Endodermal cell (in vitro differentiated cells): ENCODE measurements at regions not wholly inside any gene's neighbourhood (a gene's known extent, or its start where the extent isn't known, plus 50 kb on each side); places are given as distances from the start of the nearest gene placed in this dataset.

Source experiments
- DNase-seq: peaks from one replicate; pipeline ENCODE4 v3.0.0-alpha.2; 2017
- H3K27ac ChIP-seq: 2 replicates; pipeline ENCODE4 v1.5.1; 2013; ENCODE audit warnings: mild to moderate bottlenecking, low read depth, low read length, moderate library complexity
- H3K27me3 ChIP-seq: 2 replicates; pipeline ENCODE4 v1.6.1; 2013; ENCODE audit warnings: mild to moderate bottlenecking, low read length, moderate library complexity; ENCODE audit not compliant: insufficient read depth, control insufficient read depth, poor library complexity, severe bottlenecking
- H3K36me3 ChIP-seq: 2 replicates; pipeline ENCODE4 v1.7.0; 2013; ENCODE audit warnings: mild to moderate bottlenecking, low read length, moderate library complexity; ENCODE audit not compliant: control insufficient read depth, insufficient read depth
- H3K4me1 ChIP-seq: one replicate; pipeline ENCODE4 v1.7.0; 2013; ENCODE audit warnings: low read length; ENCODE audit not compliant: control insufficient read depth, insufficient read depth
- H3K4me3 ChIP-seq: 2 replicates; pipeline ENCODE4 v1.5.1; 2013; ENCODE audit warnings: mild to moderate bottlenecking, low read length, moderate library complexity
- H3K9ac ChIP-seq: 2 replicates; pipeline ENCODE4 v1.6.1; 2013; ENCODE audit warnings: mild to moderate bottlenecking, low read length, moderate library complexity; ENCODE audit not compliant: poor library complexity, severe bottlenecking; ENCODE audit errors: extremely low read depth
- H3K9me3 ChIP-seq: 2 replicates; pipeline ENCODE4 v1.6.1; 2013; ENCODE audit warnings: mild to moderate bottlenecking, low read length, moderate library complexity; ENCODE audit not compliant: control insufficient read depth
- H3K27ac Mint-ChIP-seq: 2 replicates; pipeline ENCODE4 v1.8.0; 2020; ENCODE audit warnings: mixed read lengths
- H3K27me3 Mint-ChIP-seq: 2 replicates; pipeline ENCODE4 v1.8.0; 2021; ENCODE audit warnings: mild to moderate bottlenecking, mixed read lengths; ENCODE audit not compliant: insufficient read depth
- H3K36me3 Mint-ChIP-seq: 2 replicates; pipeline ENCODE4 v1.8.0; 2020; ENCODE audit warnings: low read depth, mixed read lengths
- H3K4me1 Mint-ChIP-seq: 2 replicates; pipeline ENCODE4 v1.8.0; 2020; ENCODE audit warnings: mixed read lengths
- H3K4me3 Mint-ChIP-seq: 2 replicates; pipeline ENCODE4 v1.8.0; 2020; ENCODE audit warnings: mild to moderate bottlenecking, moderate library complexity, mixed read lengths
- H3K9me3 Mint-ChIP-seq: 2 replicates; pipeline ENCODE4 v1.8.0; 2020; ENCODE audit warnings: mild to moderate bottlenecking, mixed read lengths
- CTCF ChIP-seq: fragments of 200-600 bp; sonication (generic); conservative IDR thresholded peaks from 2 replicates; pipeline ENCODE4 v1.5.0; 2021; ENCODE audit warnings: antibody characterized with exemption, mild to moderate bottlenecking
- WGBS, 2 experiments: methylation state at CpG; one replicate each; pipeline versions ENCODE4 v1.1.5 to v1.1.7; 2013; ENCODE audit warnings: missing lambda C conversion rate in 2 of 2, mixed read lengths in 1 of 2; ENCODE audit not compliant: insufficient coverage in 1 of 2, insufficient read length in 1 of 2; 5-methylcytosine and 5-hydroxymethylcytosine counted together

- no peaks in the 10 kb centered on the region for H3K36me3 ChIP-seq
- H3K36me3 Mint-ChIP-seq = peaks cover 7% of the 10 kb centered on the region
- H3K4me3 ChIP-seq = peak overlapping the region; percentile 11
- H3K4me3 Mint-ChIP-seq = no peak overlapping the region
- H3K4me1 ChIP-seq = no peaks in the 10 kb centered on the region
- H3K27ac Mint-ChIP-seq = no peak overlapping the region
- peaks cover 32% of the 10 kb centered on the region for H3K9me3 Mint-ChIP-seq
- 90 to 92% methylated on average over 3 to 4 of the region's 4 CpGs for WGBS, 2 experiments
- H3K27me3 Mint-ChIP-seq = no peaks in the 10 kb centered on the region
- H3K27me3 ChIP-seq = no peaks in the 10 kb centered on the region
- no peak overlapping the region for H3K27ac ChIP-seq
- no peak for DNase-seq
- H3K9me3 ChIP-seq = peaks cover 49% of the 10 kb centered on the region
- H3K4me1 Mint-ChIP-seq = no peaks in the 10 kb centered on the region
- H3K9ac ChIP-seq = no peak overlapping the region
- TF ChIP-seq CTCF = no peak
These were observed 670.3 kb upstream of the ZWINT start for GRCh38 chr10:57031346-57031745.

GRCh38 chr10:57026307-57026706 is 665.2 kb upstream of the ZWINT start:
- no peaks in the 10 kb centered on the region for H3K4me1 Mint-ChIP-seq
- no peaks in the 10 kb centered on the region for H3K4me1 ChIP-seq
- no peak overlapping the region for H3K9ac ChIP-seq
- H3K4me3 Mint-ChIP-seq = no peak overlapping the region
- TF ChIP-seq CTCF = no peak
- no peak for DNase-seq
- WGBS, 2 experiments = 88% methylated on average over 1 of the region's 1 CpG; no CpG with 5 or more reads in 1 of the 2 experiments
- no peaks in the 10 kb centered on the region for H3K27me3 ChIP-seq
- H3K4me3 ChIP-seq = no peak overlapping the region
- H3K9me3 ChIP-seq = peaks cover 28% of the 10 kb centered on the region
- peaks cover 2% of the 10 kb centered on the region for H3K36me3 Mint-ChIP-seq
- H3K36me3 ChIP-seq = no peaks in the 10 kb centered on the region
- H3K27ac Mint-ChIP-seq = no peak overlapping the region
- H3K9me3 Mint-ChIP-seq = peaks cover 13% of the 10 kb centered on the region
- no peaks in the 10 kb centered on the region for H3K27me3 Mint-ChIP-seq
- H3K27ac ChIP-seq = no peak overlapping the region

- no CpG with 5 or more reads among the region's 1 CpG for WGBS, 2 experiments
- Mint-ChIP-seq H3K27me3 (no peaks in the 10 kb centered on the region), H3K4me1 (peaks cover 6% of the 10 kb centered on the region), H3K36me3 (peaks cover 8% of the 10 kb centered on the region), H3K4me3 (no peak overlapping the region), H3K27ac (no peak overlapping the region), H3K9me3 (peaks cover 15% of the 10 kb centered on the region)
- no peaks in the 10 kb centered on the region for H3K36me3 ChIP-seq
- H3K4me3 ChIP-seq = no peak overlapping the region
- no peak for DNase-seq
- peaks cover 4% of the 10 kb centered on the region for H3K4me1 ChIP-seq
- H3K27ac ChIP-seq = no peak overlapping the region
- peaks cover 21% of the 10 kb centered on the region for H3K9me3 ChIP-seq
- H3K9ac ChIP-seq = no peak overlapping the region
- no peaks in the 10 kb centered on the region for H3K27me3 ChIP-seq
- TF ChIP-seq CTCF = no peak
These were observed 662.6 kb upstream of the ZWINT start for GRCh38 chr10:57023626-57024025.
